ENCODE measurements at regions not wholly inside any gene's neighbourhood (a gene's known extent, or its start where the extent isn't known, plus 50 kb on each side); places are given as distances from the start of the nearest gene placed in this dataset.
"Not testable (repeated sequence)": the region's sequence is repeated elsewhere in the genome, so short reads cannot be mapped to it uniquely, and the experiment has no call there.

DNA sequence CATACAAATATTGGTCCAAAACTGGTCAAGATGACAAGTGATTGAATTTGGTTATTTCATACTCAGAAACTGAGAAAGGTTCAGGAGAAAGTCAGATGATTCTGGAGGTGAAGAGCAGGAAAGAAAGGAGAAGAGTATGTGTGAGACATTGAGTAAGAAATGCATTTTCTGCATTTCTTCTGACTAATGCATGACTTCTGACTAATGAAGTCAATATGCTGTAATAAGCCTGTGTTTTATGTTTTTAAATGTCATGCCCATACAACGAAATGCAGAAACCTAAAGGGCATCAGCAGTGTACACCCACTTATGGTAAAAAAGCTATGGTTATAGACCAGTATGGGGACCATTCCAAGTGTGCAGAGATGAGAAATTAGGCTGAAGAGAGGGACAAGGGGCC is 1227.8 kb upstream of the SORCS1 start:
- DNase-seq = no peak

DNA sequence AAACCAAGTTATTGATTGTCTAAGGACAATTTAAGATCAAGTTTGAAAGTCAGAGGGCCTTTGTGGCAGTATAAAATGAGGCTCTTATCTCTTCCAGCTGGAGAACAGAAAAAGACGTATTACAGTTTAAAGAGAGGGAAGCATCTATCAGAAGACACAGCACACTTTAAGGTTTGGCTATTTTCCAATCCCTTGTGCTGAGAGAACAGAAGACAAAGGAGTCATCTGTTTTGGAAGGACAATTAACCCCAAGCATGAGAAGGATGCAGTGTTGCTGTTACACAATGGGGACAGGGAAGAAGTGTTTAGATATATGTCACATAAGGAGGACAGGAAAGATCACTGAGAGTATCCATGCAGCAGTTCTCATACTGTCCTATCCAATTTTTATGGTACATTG is 1224.2 kb upstream of the SORCS1 start:
- no peak for DNase-seq

DNA sequence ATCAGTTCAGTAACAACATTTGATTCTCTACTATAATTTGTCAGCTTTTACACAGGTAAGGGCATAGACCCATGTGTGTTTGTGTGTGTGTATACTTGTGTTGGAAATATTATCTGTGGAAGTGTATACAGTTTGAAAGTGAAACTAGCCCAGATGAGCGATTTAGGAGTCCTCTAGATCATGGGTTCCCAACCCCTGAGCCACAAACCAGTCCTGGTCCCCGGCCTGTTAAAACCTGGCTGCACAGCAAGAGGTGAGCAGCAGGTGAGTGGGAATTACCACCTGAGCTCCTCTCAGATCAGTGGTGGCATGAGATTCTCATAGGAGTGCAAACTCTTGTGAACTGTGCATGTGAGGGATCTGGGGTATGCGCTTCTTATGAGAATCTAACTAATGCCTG is 1221.5 kb upstream of the SORCS1 start:
- DNase-seq = no peak

- DNase-seq = no peak
These were observed 1219.9 kb upstream of the SORCS1 start for GRCh38 chr10:108384378-108384777.

DNA sequence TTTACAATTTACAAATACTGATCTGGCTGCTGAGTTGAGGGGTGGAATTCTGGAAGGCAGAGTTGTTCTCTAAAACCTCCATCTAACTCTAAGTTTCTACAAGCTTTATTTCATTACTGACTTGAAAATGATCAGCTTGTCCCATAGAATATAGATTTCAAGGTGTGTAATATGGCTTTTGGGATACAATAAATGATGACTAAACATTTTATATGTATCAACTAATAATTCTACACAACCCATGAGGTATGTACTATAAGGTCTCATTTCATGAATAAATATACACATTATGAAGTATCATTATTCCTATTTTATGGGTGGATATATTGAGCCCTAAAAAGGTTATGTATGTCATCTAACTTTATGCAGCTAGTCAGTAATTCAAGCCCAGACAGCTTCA is 1214.3 kb upstream of the SORCS1 start:
- no peak for DNase-seq

GRCh38 chr10:108375691-108376090 is 1211.2 kb upstream of the SORCS1 start:
- no peak for DNase-seq

DNA sequence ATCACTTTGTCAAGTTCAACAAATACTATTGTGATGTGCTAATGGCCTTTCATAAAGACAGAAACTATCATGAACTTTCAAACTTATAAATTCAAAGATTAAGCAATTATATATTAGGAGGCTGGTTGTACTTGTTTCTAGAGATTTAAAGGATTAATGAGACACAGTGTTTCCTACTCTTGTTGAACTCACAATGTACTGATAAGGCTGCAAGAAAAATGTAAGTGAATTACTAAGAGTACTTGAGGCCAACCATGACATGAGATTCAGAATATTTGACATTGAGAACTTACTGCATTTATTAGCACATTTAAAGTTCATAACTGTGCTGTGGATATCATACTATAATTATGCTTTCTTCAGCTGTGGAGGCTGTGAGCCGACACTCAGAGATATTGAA is 1210.5 kb upstream of the SORCS1 start:
- DNase-seq = no peak

DNA sequence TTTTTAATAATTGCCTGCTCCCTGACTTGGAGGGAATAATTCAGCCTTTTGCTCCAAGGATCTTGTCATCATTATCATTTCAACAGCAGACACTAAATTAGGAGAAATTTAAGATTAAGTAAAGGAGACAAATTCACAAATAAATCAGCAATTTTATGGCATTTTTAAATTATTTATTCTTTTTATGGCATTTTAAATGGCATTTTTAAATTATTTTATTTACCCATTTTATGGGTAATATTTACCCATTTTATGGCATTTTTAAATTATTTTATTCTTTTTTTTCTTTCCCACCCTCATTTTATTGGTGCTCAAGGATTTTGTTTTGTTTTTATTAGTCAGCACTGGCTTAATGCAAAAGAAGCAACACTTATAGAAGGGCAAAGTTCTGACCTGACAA is 1201.0 kb upstream of the SORCS1 start:
- DNase-seq = no peak

DNA sequence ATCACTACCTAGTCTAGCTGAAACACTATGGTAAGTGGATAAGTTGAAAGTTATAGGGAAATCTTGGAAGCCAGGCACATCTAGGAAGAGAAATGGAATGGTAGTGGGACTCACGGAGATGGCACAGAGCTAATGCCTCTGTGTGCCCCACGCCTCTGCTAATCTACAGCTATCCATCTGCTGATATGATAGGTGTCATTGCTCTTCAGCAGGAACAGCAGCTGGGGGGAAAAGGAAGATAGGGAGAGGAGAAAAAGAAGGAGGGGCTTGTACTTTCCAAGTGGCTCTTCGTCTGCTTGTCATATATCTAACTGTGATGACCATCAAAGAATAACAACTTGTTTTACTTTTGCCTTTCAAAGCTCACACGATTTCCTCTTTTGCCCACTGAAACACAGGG is 1199.1 kb upstream of the SORCS1 start:
- no peak for DNase-seq

DNA sequence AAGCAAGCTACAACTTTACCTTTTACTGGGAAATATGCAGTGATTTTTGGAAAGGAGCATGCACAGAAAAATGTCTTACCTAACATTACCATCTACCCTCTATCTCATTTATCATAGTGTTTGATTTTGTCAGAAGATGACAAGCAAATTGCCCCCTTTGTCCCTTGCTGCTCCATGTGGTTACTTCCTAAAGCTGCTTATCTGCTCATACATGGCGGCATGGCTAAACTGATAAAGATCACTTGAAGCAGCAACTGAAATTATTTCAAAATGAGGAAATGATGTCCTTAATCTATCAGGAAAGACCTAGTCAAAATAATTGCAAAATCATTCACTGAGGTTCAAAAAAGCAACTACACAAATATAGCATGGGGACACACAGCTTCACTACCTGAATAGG is 1198.5 kb upstream of the SORCS1 start:
- no peak for DNase-seq

DNA sequence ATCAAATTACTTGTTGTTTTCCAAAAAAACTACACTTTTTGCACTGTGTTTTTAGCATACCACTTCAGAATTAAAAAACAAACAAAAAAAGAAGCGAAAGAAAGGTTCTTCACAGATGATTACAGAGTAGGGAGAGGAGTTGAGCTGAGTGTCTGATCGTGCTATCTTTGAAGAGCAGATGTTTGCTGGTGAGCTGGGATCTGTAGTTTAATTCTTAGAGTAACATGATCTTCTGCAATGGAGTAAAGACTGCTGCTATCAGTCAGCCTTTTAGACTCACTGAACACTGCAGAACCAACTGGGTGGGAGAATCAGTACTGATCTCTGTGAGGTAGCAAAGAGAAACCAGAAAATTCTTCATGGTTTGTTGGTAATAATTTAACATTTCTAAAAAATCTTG is 1197.8 kb upstream of the SORCS1 start:
- DNase-seq = no peak

DNA sequence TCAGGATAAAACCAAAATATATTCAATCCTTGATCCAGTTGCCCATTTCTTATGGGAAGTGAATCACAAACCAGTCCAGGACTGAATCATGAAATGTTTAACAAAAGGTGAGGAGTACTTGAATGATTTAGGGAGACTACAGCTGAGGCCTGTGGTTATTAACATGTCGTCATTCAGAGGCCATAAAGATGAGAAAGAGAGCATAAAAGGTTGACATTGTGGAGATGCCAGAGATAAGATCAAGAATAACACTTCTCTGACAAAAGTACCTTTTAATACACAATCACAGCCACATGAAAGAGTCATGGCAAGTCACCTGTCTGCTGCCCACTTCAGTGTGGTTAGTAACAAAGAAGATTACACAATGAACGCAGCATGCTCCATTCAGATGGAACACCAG is 1195.7 kb upstream of the SORCS1 start:
- DNase-seq = no peak

DNA sequence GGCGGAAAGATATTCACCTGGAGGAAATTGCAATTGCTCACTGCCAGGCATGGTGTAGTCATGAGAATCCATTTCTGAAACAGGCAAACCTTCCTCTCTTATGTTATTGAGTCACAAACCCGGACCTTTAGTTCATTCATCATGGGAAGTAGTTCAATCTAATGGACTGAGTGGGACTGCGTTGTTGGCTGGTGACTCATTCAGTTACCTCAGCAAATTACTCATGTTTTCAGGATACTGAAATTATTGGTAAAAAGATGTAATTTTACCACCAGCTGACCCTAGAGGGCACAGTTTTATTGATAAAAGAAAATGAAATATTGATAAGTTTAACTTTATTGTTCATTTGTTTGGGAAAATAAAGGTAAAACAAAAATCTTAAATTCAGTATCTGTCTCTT is 1194.4 kb upstream of the SORCS1 start:
- DNase-seq = no peak

GRCh38 chr10:108352771-108353170 is 1188.3 kb upstream of the SORCS1 start:
- no peak for DNase-seq

DNA sequence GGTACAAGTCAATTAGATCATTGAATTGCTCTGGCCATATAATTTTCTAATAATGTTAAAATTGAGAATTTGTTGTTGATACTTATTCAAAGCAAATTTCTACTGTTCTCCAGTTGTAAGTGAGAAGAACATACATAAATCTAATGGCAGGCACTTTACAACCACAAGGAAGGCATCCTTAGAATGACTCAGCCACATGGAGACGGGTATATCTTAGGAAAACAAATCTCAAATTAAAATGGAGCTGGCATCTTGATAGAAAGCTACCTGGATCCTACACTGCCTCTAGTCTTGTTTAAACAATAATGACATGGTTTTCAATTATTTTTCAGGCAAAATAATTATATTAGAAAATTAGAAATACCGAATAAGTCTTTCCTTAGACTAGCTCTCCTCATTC is 1183.7 kb upstream of the SORCS1 start:
- no peak for DNase-seq

- DNase-seq = no peak
These were observed 1181.6 kb upstream of the SORCS1 start for GRCh38 chr10:108346066-108346465.

GRCh38 chr10:108338146-108338545 is 1173.6 kb upstream of the SORCS1 start:
- no peak for DNase-seq

DNA sequence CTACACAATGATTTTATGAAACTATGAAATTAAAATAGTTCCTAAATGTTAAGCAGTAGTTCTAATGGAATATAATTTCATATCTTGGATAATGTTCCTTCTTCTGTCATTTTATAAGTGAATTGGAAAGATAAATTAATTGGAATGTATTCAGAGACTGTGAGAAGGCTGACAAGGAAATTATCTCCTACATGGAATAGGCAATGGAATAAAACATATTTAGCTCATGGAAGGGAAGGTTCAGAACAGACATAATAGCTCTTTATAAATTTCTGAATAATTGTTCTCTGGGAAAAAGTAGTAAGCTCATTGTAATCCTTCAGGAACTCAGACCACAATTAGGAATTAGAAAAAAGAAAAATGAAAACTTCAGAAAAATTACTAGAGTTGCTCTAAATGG is 1172.3 kb upstream of the SORCS1 start:
- no peak for DNase-seq

- DNase-seq = no peak
These were observed 1163.2 kb upstream of the SORCS1 start for GRCh38 chr10:108327706-108328105.

DNA sequence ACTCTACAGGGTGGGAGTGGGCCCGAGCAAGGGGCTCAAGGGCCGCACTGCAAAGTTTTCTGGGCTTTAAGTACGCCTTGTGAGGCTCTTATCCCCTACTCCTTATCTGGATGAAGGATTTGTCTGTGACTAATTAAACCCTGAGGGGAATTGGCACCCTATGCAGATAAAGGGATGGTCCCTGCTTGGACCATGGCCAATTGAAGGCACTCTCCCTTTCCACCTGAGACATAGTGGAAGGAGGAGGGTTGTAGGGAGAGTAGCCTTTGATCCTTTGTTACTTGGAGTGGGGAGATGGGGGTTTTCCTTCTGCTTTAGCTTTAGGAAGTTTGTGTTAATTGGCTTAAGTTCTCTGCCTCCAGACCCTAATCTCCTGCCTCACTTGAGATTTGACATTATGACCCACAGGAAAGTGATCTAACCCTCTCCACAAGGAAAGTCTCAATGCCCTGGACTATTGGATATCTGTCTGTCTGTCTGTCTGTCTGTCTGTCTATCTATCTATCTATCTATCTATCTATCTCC is 1158.8 kb upstream of the SORCS1 start:
- no peak for DNase-seq

GRCh38 chr10:108319434-108320222 is 1155.1 kb upstream of the SORCS1 start:
- DNase-seq = no peak

- DNase-seq = not testable (repeated sequence)
These were observed 1151.1 kb upstream of the SORCS1 start for GRCh38 chr10:108315636-108316035.

DNA sequence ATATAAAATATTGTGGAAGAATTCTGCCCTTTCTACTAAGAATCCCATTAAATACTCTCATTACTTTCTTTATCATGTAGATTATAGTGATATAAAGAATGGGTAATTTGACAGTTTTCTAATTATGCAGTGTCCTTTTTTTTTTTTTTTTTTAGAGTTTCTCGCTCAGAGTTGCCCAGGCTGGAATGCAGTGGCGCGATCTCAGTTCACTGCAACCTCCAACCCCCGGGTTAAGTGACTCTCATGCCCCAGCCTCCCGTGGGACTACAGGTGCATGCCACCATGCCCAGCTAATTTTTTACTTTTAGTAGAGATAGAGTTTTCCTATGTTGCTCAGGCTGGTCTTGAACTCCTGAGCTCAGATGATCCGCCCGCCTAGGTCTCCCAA is 1143.4 kb upstream of the SORCS1 start:
- no peak for DNase-seq

GRCh38 chr10:108307250-108307924 is 1142.9 kb upstream of the SORCS1 start:
- no peak for DNase-seq

- no peak for DNase-seq
These were observed 1138.6 kb upstream of the SORCS1 start for GRCh38 chr10:108303149-108303548.

All from NCI-H1417 (cell line).